GM12878 (cell line): ENCODE measurements at regions not wholly inside any gene's neighbourhood (a gene's known extent, or its start where the extent isn't known, plus 50 kb on each side); places are given as distances from the start of the nearest gene placed in this dataset.

Experiments used
- ATAC-seq: fragments of 200-7000 bp; cut with Tn5 transposase; 3 replicates; pipeline ENCODE4 v1.9.1; 2020; ENCODE audit warnings: mild to moderate bottlenecking, moderate library complexity
- BruUV-seq: library from RNA; stranded (reverse); fragments of 400-500 nt; replicated peaks from 2 replicates; lab custom pipeline; 2021; lab: Mats Ljungman, UMichigan
- CTCF ChIA-PET: fragments of 300-600 bp; sonication (Branson Sonifier 250); formaldehyde crosslinking; extraction: SDS; loops from one replicate; lab custom pipeline; 2021; ENCODE audit warnings: inconsistent platforms; lab: Yijun Ruan, JAX
- POLR2A ChIA-PET: fragments of 350-600 bp; formaldehyde crosslinking; extraction: SDS; loops from one replicate; lab custom pipeline; 2021; ENCODE audit warnings: inconsistent platforms; lab: Charles Lee
- RAD21 ChIA-PET: fragments of 300-600 bp; sonication (Branson Sonifier 250); formaldehyde crosslinking; loops from one replicate; lab custom pipeline; 2023; ENCODE audit warnings: antibody characterized with exemption; ENCODE audit not compliant: unreplicated experiment; lab: Charles Lee
- SMC1A ChIA-PET: fragments of 300-600 bp; sonication (Branson Sonifier 250); formaldehyde crosslinking; loops from one replicate; lab custom pipeline; 2023; ENCODE audit not compliant: unreplicated experiment, uncharacterized antibody; lab: Charles Lee
- DNase-seq: peaks from one replicate; pipeline ENCODE4 v3.0.0-alpha.2; 2011; ENCODE audit warnings: low read depth, low spot score
- FAIRE-seq: peaks from 3 replicates; lab custom pipeline; 2011; peaks lifted over from hg19 to GRCh38; lab: Jason Lieb, UNC
- H2AFZ ChIP-seq: 2 replicates; pipeline ENCODE4 v1.6.0; 2011; ENCODE audit warnings: low read depth, low read length, control low read depth; ENCODE audit not compliant: control insufficient read depth
- H3K27ac ChIP-seq: 2 replicates; pipeline ENCODE4 v1.5.1; 2011; ENCODE audit warnings: control low read depth; ENCODE audit not compliant: control insufficient read depth, insufficient read depth
- H3K27me3 ChIP-seq, 2 experiments: replicated peaks in 1 of 2; 2 replicates each; pipeline versions ENCODE4 v1.6.0 to v1.6.1; 2011; ENCODE audit warnings: low read length in 1 of 2; ENCODE audit not compliant: control insufficient read depth in 2 of 2, insufficient read depth in 2 of 2
- H3K36me3 ChIP-seq, 2 experiments: 2 replicates each; pipeline ENCODE4 v1.5.1; 2011; ENCODE audit warnings: low read length in 1 of 2; ENCODE audit not compliant: control insufficient read depth in 2 of 2, insufficient read depth in 2 of 2
- H3K4me1 ChIP-seq: 2 replicates; pipeline ENCODE4 v1.6.1; 2011; ENCODE audit warnings: mild to moderate bottlenecking, low read length, moderate library complexity, mixed read lengths; ENCODE audit not compliant: control insufficient read depth, insufficient read depth
- H3K4me2 ChIP-seq: 2 replicates; pipeline ENCODE4 v1.6.0; 2011; ENCODE audit warnings: control low read depth; ENCODE audit not compliant: control insufficient read depth, insufficient read depth
- H3K4me3 ChIP-seq: fragments of 200-600 bp; sonication (generic); 2 replicates; pipeline ENCODE4 v1.5.1; 2016
- H3K79me2 ChIP-seq: 2 replicates; pipeline ENCODE4 v1.6.0; 2011; ENCODE audit warnings: low read length; ENCODE audit not compliant: control insufficient read depth, insufficient read depth
- H3K9ac ChIP-seq: 2 replicates; pipeline ENCODE4 v1.8.0; 2011; ENCODE audit warnings: low read length, control low read depth, mixed read lengths; ENCODE audit not compliant: control insufficient read depth, insufficient read depth
- H3K9me3 ChIP-seq: replicated peaks from 3 replicates; pipeline ENCODE4 v1.5.1; 2011; ENCODE audit warnings: mild to moderate bottlenecking, low read length; ENCODE audit not compliant: control insufficient read depth, insufficient read depth
- H4K20me1 ChIP-seq: 2 replicates; pipeline ENCODE4 v1.6.0; 2011; ENCODE audit not compliant: control insufficient read depth, insufficient read depth
- ATF7 ChIP-seq: fragments of 450-650 bp; IDR thresholded peaks from 2 replicates; pipeline ENCODE4 v1.6.1; 2016; ENCODE audit warnings: low read depth, mild to moderate bottlenecking
- BMI1 ChIP-seq: fragments of 450-650 bp; IDR thresholded peaks from 2 replicates; pipeline ENCODE4 v1.6.1; 2016; ENCODE audit warnings: mild to moderate bottlenecking, moderate library complexity, borderline replicate concordance
- BRCA1 ChIP-seq: IDR thresholded peaks from 2 replicates; pipeline ENCODE4 v1.6.1; 2011; ENCODE audit warnings: low read depth, low read length, improper control_type of control experiment
- CBX5 ChIP-seq: sonication (generic); IDR thresholded peaks from 2 replicates; pipeline ENCODE4 v1.6.1; 2016; ENCODE audit warnings: low read depth, moderate library complexity, mild to moderate bottlenecking, inconsistent platforms
- CREB1 ChIP-seq: IDR thresholded peaks from 2 replicates; pipeline ENCODE4 v1.6.1; 2012; ENCODE audit warnings: low read depth, mild to moderate bottlenecking, inconsistent platforms
- CREM ChIP-seq: IDR thresholded peaks from 2 replicates; pipeline ENCODE4 v1.6.1; 2014; ENCODE audit warnings: antibody characterized with exemption, low read depth
- CUX1 ChIP-seq: IDR thresholded peaks from 2 replicates; pipeline ENCODE4 v1.6.1; 2012; ENCODE audit warnings: improper control_type of control experiment, low read depth, low read length; ENCODE audit not compliant: insufficient replicate concordance
- HDAC2 ChIP-seq: fragments of 200-600 bp; sonication (generic); IDR thresholded peaks from 2 replicates; pipeline ENCODE4 v1.6.1; 2017
- JUNB ChIP-seq: IDR thresholded peaks from 2 replicates; pipeline ENCODE4 v1.6.1; 2016; ENCODE audit warnings: antibody characterized with exemption, mild to moderate bottlenecking
- KDM1A ChIP-seq: fragments of 200-600 bp; sonication (generic); IDR thresholded peaks from 2 replicates; pipeline ENCODE4 v1.6.1; 2016; ENCODE audit warnings: borderline replicate concordance
- MAX ChIP-seq: IDR thresholded peaks from 2 replicates; pipeline ENCODE4 v1.6.1; 2012; ENCODE audit warnings: low read depth, low read length, improper control_type of control experiment
- POLR2AphosphoS2 ChIP-seq: IDR thresholded peaks from 2 replicates; pipeline ENCODE4 v1.6.1; 2011; ENCODE audit warnings: low read depth, mild to moderate bottlenecking, low read length, improper control_type of control experiment, moderate library complexity
- SREBF2 ChIP-seq: IDR thresholded peaks from 2 replicates; pipeline ENCODE4 v1.6.1; 2012; ENCODE audit warnings: mild to moderate bottlenecking, low read length
- TARDBP ChIP-seq: IDR thresholded peaks from 2 replicates; pipeline ENCODE4 v1.6.1; 2016; ENCODE audit warnings: borderline replicate concordance
- ZNF622 ChIP-seq: fragments of 450-650 bp; IDR thresholded peaks from 2 replicates; pipeline ENCODE4 v1.6.1; 2017; ENCODE audit warnings: mild to moderate bottlenecking, inconsistent platforms
- ZSCAN29 ChIP-seq: fragments of 450-650 bp; IDR thresholded peaks from 2 replicates; pipeline ENCODE4 v1.6.1; 2017; ENCODE audit warnings: mild to moderate bottlenecking, moderate library complexity
- WGBS: methylation state at CpG from one replicate; pipeline ENCODE4 v1.1.6; 2016; ENCODE audit warnings: low lambda C conversion rate; ENCODE audit not compliant: insufficient replicate concordance, insufficient coverage; ENCODE audit errors: missing lambda C conversion rate; 5-methylcytosine and 5-hydroxymethylcytosine counted together
- in situ Hi-C: fragments of 300-500 bp; cut with MboI; formaldehyde crosslinking; loops from 9 replicates; pipeline ENCODE4 v1.14.3; 2018; ENCODE audit warnings: mixed read lengths
- intact Hi-C: fragments of 100-400 bp; cut with micrococcal nuclease; formaldehyde crosslinking; loops from one replicate; pipeline ENCODE4 v1.14.2; 2022; ENCODE audit not compliant: unreplicated experiment

- intact Hi-C loops: no loop called here
- SMC1A ChIA-PET: no interaction called here
- DNase-seq: no peak
- no TSS peak for BruUV-seq
- WGBS: 80% methylated on average over 5 of the region's 5 CpGs
- RAD21 ChIA-PET: no interaction called here
- Histone ChIP-seq H3K79me2 (no peaks in the 10 kb centered on the region), H3K4me2 (no peak overlapping the region), H3K36me3 (no peaks in the 10 kb centered on the region), H4K20me1 (no peaks in the 10 kb centered on the region), H3K4me3 (no peak overlapping the region), H3K9me3 (no peaks in the 10 kb centered on the region; the same call in 2 of the 3 replicates), H2AFZ (no peak overlapping the region), H3K27ac (no peak overlapping the region), H3K4me1 (no peaks in the 10 kb centered on the region), H3K27me3 (0 out of 4 replicates have a peak, but pooled peaks cover 0 to 1% of the 10 kb centered on the region in 2 experiments), H3K9ac (no peak overlapping the region)
- ATAC-seq: no peak
- POLR2A ChIA-PET: no interaction called here
- FAIRE-seq: no peak
- in situ Hi-C loops: no loop called here
- CTCF ChIA-PET: no interaction called here
- TF ChIP-seq MAX: no peak
These were observed 209.3 kb downstream of the ZNF608 start for GRCh38 chr5:124537107-124537506.

- Histone ChIP-seq H3K79me2 (no peaks in the 10 kb centered on the region), H3K27ac (no peak overlapping the region), H2AFZ (no peak overlapping the region), H3K4me1 (no peaks in the 10 kb centered on the region), H4K20me1 (no peaks in the 10 kb centered on the region), H3K9me3 (no peaks in the 10 kb centered on the region; the same call in 2 of the 3 replicates), H3K9ac (no peak overlapping the region), H3K4me3 (no peak overlapping the region), H3K4me2 (no peak overlapping the region), H3K27me3 (0 out of 4 replicates have a peak, but pooled peaks cover 0 to 1% of the 10 kb centered on the region in 2 experiments), H3K36me3 (no peaks in the 10 kb centered on the region)
- DNase-seq (no peak), FAIRE-seq (no peak), ATAC-seq (no peak)
- BruUV-seq: no TSS peak
- ChIA-PET CTCF (no interaction called here), SMC1A (no interaction called here), RAD21 (no interaction called here), POLR2A (no interaction called here)
- in situ Hi-C loops: no loop called here
- 33% methylated on average over 4 of the region's 4 CpGs for WGBS
- intact Hi-C loops: no loop called here
- TF ChIP-seq CBX5: no peak
- no peak for TF ChIP-seq SREBF2
- no peak for TF ChIP-seq CREB1
- TF ChIP-seq KDM1A: no peak
- TF ChIP-seq POLR2AphosphoS2: no peak
- no peak for TF ChIP-seq BRCA1
- TF ChIP-seq ZNF622: no peak
- no peak for TF ChIP-seq CUX1
- TF ChIP-seq ZSCAN29: no peak
- no peak for TF ChIP-seq ATF7
- no peak for TF ChIP-seq CREM
- no peak for TF ChIP-seq TARDBP
- no peak for TF ChIP-seq JUNB
- no peak for TF ChIP-seq BMI1
- no peak for TF ChIP-seq HDAC2
These were observed 210.1 kb downstream of the ZNF608 start for GRCh38 chr5:124536333-124536732.
